ENCODE measurements at regions not wholly inside any gene's neighbourhood (a gene's known extent, or its start where the extent isn't known, plus 50 kb on each side); places are given as distances from the start of the nearest gene placed in this dataset.

- TF ChIP-seq SMAD3 (CRISPR knock-in tag; IDR thresholded peaks at IDR 0.05; ENCODE audit: borderline replicate concordance) (no peak), USF2 (CRISPR knock-in tag; IDR thresholded peaks at IDR 0.05) (no peak), ATF3 (CRISPR knock-in tag; conservative IDR thresholded peaks at IDR 0.05) (no peak), ZNF671 (CRISPR knock-in tag; IDR thresholded peaks at IDR 0.05) (no peak), ZNF396 (CRISPR knock-in tag; IDR thresholded peaks at IDR 0.05; ENCODE audit: borderline replicate concordance) (no peak), JUN (CRISPR knock-in tag; IDR thresholded peaks at IDR 0.05) (no peak), ESRRA (CRISPR knock-in tag; IDR thresholded peaks at IDR 0.05; ENCODE audit: borderline replicate concordance) (no peak)
- TF ChIP-seq, protein P1, sequence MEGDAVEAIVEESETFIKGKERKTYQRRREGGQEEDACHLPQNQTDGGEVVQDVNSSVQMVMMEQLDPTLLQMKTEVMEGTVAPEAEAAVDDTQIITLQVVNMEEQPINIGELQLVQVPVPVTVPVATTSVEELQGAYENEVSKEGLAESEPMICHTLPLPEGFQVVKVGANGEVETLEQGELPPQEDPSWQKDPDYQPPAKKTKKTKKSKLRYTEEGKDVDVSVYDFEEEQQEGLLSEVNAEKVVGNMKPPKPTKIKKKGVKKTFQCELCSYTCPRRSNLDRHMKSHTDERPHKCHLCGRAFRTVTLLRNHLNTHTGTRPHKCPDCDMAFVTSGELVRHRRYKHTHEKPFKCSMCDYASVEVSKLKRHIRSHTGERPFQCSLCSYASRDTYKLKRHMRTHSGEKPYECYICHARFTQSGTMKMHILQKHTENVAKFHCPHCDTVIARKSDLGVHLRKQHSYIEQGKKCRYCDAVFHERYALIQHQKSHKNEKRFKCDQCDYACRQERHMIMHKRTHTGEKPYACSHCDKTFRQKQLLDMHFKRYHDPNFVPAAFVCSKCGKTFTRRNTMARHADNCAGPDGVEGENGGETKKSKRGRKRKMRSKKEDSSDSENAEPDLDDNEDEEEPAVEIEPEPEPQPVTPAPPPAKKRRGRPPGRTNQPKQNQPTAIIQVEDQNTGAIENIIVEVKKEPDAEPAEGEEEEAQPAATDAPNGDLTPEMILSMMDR (IDR thresholded peaks at IDR 0.05), result no peak
- TF ChIP-seq, protein P2, sequence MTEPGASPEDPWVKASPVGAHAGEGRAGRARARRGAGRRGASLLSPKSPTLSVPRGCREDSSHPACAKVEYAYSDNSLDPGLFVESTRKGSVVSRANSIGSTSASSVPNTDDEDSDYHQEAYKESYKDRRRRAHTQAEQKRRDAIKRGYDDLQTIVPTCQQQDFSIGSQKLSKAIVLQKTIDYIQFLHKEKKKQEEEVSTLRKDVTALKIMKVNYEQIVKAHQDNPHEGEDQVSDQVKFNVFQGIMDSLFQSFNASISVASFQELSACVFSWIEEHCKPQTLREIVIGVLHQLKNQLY (CRISPR knock-in tag; IDR thresholded peaks at IDR 0.05), result no peak
- TF ChIP-seq, protein P3, sequence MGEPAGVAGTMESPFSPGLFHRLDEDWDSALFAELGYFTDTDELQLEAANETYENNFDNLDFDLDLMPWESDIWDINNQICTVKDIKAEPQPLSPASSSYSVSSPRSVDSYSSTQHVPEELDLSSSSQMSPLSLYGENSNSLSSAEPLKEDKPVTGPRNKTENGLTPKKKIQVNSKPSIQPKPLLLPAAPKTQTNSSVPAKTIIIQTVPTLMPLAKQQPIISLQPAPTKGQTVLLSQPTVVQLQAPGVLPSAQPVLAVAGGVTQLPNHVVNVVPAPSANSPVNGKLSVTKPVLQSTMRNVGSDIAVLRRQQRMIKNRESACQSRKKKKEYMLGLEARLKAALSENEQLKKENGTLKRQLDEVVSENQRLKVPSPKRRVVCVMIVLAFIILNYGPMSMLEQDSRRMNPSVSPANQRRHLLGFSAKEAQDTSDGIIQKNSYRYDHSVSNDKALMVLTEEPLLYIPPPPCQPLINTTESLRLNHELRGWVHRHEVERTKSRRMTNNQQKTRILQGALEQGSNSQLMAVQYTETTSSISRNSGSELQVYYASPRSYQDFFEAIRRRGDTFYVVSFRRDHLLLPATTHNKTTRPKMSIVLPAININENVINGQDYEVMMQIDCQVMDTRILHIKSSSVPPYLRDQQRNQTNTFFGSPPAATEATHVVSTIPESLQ (CRISPR knock-in tag; IDR thresholded peaks at IDR 0.05), result no peak
Observed at GRCh38 chr3:70889162-70890019, 577.0 kb upstream of the MDFIC2 start.

Data from WTC11 (cell line).